SK-N-SH (cell line): ENCODE measurements at regions not wholly inside any gene's neighbourhood (a gene's known extent, or its start where the extent isn't known, plus 50 kb on each side); places are given as distances from the start of the nearest gene placed in this dataset.

Experiments
- CTCF ChIA-PET: fragments of 300-600, 350-600 bp; formaldehyde crosslinking; extraction: SDS; loops from one replicate; lab custom pipeline; 2021; lab: Yijun Ruan, JAX
- POLR2A ChIA-PET: fragments of 350-600 bp; sonication (Branson Sonifier 250); formaldehyde crosslinking; extraction: SDS; loops from one replicate; lab custom pipeline; 2020; ENCODE audit warnings: antibody characterized with exemption, inconsistent platforms; lab: Yijun Ruan, JAX
- DNase-seq: peaks from one replicate; pipeline ENCODE4 v3.0.0; 2012
- H2AFZ ChIP-seq: fragments of 200-600 bp; sonication (generic); 2 replicates; pipeline ENCODE4 v1.8.1; 2016; ENCODE audit warnings: antibody characterized with exemption, mild to moderate bottlenecking, low read depth
- H3F3A ChIP-seq: fragments of 200-600 bp; sonication (generic); replicated peaks from 2 replicates; pipeline ENCODE3; 2016; ENCODE audit warnings: antibody characterized with exemption, mild to moderate bottlenecking; ENCODE audit not compliant: insufficient read depth
- H3K27ac ChIP-seq, 2 experiments: fragments of 200-500 bp in 1 of 2; fragments of 200-600 bp in 1 of 2; sonication (Bioruptor generic) in 1 of 2; sonication (generic), shearing (Covaris generic) in 1 of 2; 2 replicates each; pipeline versions ENCODE4 v1.5.1 to v1.6.1; 2014 to 2016; ENCODE audit warnings: low read depth in 2 of 2, inconsistent platforms in 1 of 2, low read length in 1 of 2, mild to moderate bottlenecking in 1 of 2, mixed read lengths in 1 of 2
- H3K27me3 ChIP-seq: fragments of 200-600 bp; sonication (generic), shearing (Covaris generic); 2 replicates; pipeline ENCODE4 v1.6.1; 2016; ENCODE audit warnings: mixed run types; ENCODE audit not compliant: insufficient read depth
- H3K36me3 ChIP-seq, 2 experiments: fragments of 200-500 bp in 1 of 2; fragments of 200-600 bp in 1 of 2; sonication (Bioruptor generic) in 1 of 2; sonication (generic) in 1 of 2; replicated peaks in 1 of 2; 2 replicates each; pipeline versions ENCODE3 to v1.5.1; 2014 to 2016; ENCODE audit warnings: low read length in 1 of 2, mild to moderate bottlenecking in 1 of 2; ENCODE audit not compliant: insufficient read depth in 2 of 2, control insufficient read depth in 1 of 2
- H3K4me1 ChIP-seq, 2 experiments: fragments of 200-500 bp in 1 of 2; fragments of 200-600 bp in 1 of 2; sonication (Bioruptor generic) in 1 of 2; sonication (generic), shearing (Covaris generic) in 1 of 2; 2 replicates each; pipeline versions ENCODE4 v1.5.1 to v1.6.1; 2014 to 2016; ENCODE audit warnings: low read depth in 1 of 2, low read length in 1 of 2, mixed run types in 1 of 2; ENCODE audit not compliant: insufficient read depth in 2 of 2, control insufficient read depth in 1 of 2
- H3K4me2 ChIP-seq: fragments of 200-600 bp; sonication (generic), shearing (Covaris generic); 2 replicates; pipeline ENCODE4 v1.6.1; 2017; ENCODE audit warnings: mixed run types
- H3K4me3 ChIP-seq, 2 experiments: fragments of 200-500 bp in 1 of 2; fragments of 200-600 bp in 1 of 2; sonication (Bioruptor generic) in 1 of 2; sonication (generic), shearing (Covaris generic) in 1 of 2; 2 replicates each; pipeline versions ENCODE4 v1.5.1 to v1.8.1; 2014 to 2016; ENCODE audit warnings: low read depth in 2 of 2, inconsistent platforms in 1 of 2, low read length in 1 of 2, mild to moderate bottlenecking in 1 of 2, mixed read lengths in 1 of 2, moderate library complexity in 1 of 2
- H3K79me2 ChIP-seq: fragments of 200-600 bp; sonication (generic); 2 replicates; pipeline ENCODE4 v1.8.1; 2017; ENCODE audit warnings: mild to moderate bottlenecking; ENCODE audit not compliant: insufficient read depth
- H3K9ac ChIP-seq: fragments of 200-600 bp; sonication (generic); 2 replicates; pipeline ENCODE4 v1.6.1; 2017; ENCODE audit warnings: mixed run types
- H3K9me2 ChIP-seq: fragments of 200-600 bp; sonication (generic); 2 replicates; pipeline ENCODE4 v1.6.1; 2017; ENCODE audit warnings: mixed run types
- H3K9me3 ChIP-seq: fragments of 200-600 bp; sonication (generic); 2 replicates; pipeline ENCODE4 v1.6.1; 2017; ENCODE audit warnings: mixed run types, mild to moderate bottlenecking, moderate library complexity
- H4K20me1 ChIP-seq: fragments of 200-600 bp; sonication (generic); 2 replicates; pipeline ENCODE4 v1.6.1; 2017; ENCODE audit warnings: mild to moderate bottlenecking, mixed run types; ENCODE audit not compliant: insufficient read depth
- CHD2 ChIP-seq: fragments of 150-350 bp; IDR thresholded peaks from 2 replicates; pipeline ENCODE4 v1.6.1; 2018; ENCODE audit warnings: low read length; ENCODE audit not compliant: partially characterized antibody
- EP300 ChIP-seq, 2 experiments: IDR thresholded peaks; 2 replicates each; pipeline versions ENCODE4 v1.4.0 to v1.6.1; 2012; ENCODE audit warnings: borderline replicate concordance in 1 of 2, low read depth in 1 of 2, low read length in 1 of 2
- EZH2phosphoT487 ChIP-seq: fragments of 200-600 bp; sonication (generic); IDR thresholded peaks from 2 replicates; pipeline ENCODE4 v1.6.1; 2017; ENCODE audit warnings: low read depth, mixed run types, mild to moderate bottlenecking, antibody characterized with exemption, moderate library complexity, borderline replicate concordance
- FOSL2 ChIP-seq: IDR thresholded peaks from 2 replicates; pipeline ENCODE4 v1.4.0; 2012; ENCODE audit warnings: low read depth, mild to moderate bottlenecking, moderate library complexity, borderline replicate concordance
- FOXJ3 ChIP-seq: sonication (generic); formaldehyde crosslinking; IDR thresholded peaks from 2 replicates; pipeline ENCODE4 v1.5.1; 2020; ENCODE audit warnings: mild to moderate bottlenecking, missing genetic modification reagents
- FOXM1 ChIP-seq: IDR thresholded peaks from 2 replicates; pipeline ENCODE4 v1.4.0; 2012; ENCODE audit warnings: low read depth, mild to moderate bottlenecking
- IRF3 ChIP-seq: fragments of 150-350 bp; IDR thresholded peaks from 2 replicates; pipeline ENCODE4 v1.6.1; 2016; ENCODE audit warnings: mild to moderate bottlenecking, low read depth, low read length
- MAX ChIP-seq: IDR thresholded peaks from 2 replicates; pipeline ENCODE4 v1.4.0; 2012; ENCODE audit warnings: low read depth
- NFIC ChIP-seq: IDR thresholded peaks from 2 replicates; pipeline ENCODE4 v1.4.0; 2012; ENCODE audit warnings: borderline replicate concordance
- NRF1 ChIP-seq: IDR thresholded peaks from 2 replicates; pipeline ENCODE4 v1.6.1; 2012; ENCODE audit warnings: low read depth, mild to moderate bottlenecking, low read length
- POLR2AphosphoS5 ChIP-seq: IDR thresholded peaks from 2 replicates; pipeline ENCODE4 v1.6.1; 2012; ENCODE audit warnings: low read depth, low read length
- RAD21 ChIP-seq: IDR thresholded peaks from 2 replicates; pipeline ENCODE4 v1.6.1; 2012; ENCODE audit warnings: mild to moderate bottlenecking, low read length
- RCOR1 ChIP-seq: fragments of 150-350 bp; IDR thresholded peaks from 2 replicates; pipeline ENCODE4 v1.6.1; 2017; ENCODE audit warnings: antibody characterized with exemption, low read length
- RFX5 ChIP-seq: IDR thresholded peaks from 2 replicates; pipeline ENCODE4 v1.6.1; 2012; ENCODE audit warnings: mild to moderate bottlenecking, improper control_type of control experiment, low read length
- RXRA ChIP-seq: IDR thresholded peaks from 2 replicates; pipeline ENCODE4 v1.4.0; 2012; ENCODE audit warnings: low read depth, mild to moderate bottlenecking, borderline replicate concordance
- SIN3A ChIP-seq: IDR thresholded peaks from 2 replicates; pipeline ENCODE4 v1.6.1; 2012; ENCODE audit warnings: low read depth, mild to moderate bottlenecking, low read length, moderate library complexity, borderline replicate concordance
- TEAD4 ChIP-seq: IDR thresholded peaks from 2 replicates; pipeline ENCODE4 v1.4.0; 2012; ENCODE audit warnings: mild to moderate bottlenecking, borderline replicate concordance; ENCODE audit not compliant: insufficient read depth
- USF1 ChIP-seq: IDR thresholded peaks from 2 replicates; pipeline ENCODE4 v1.4.0; 2012; ENCODE audit warnings: low read depth, borderline replicate concordance
- YY1 ChIP-seq: IDR thresholded peaks from 2 replicates; pipeline ENCODE4 v1.4.0; 2012; ENCODE audit warnings: low read depth, mild to moderate bottlenecking
- ZBTB33 ChIP-seq: IDR thresholded peaks from 2 replicates; pipeline ENCODE4 v1.4.0; 2012; ENCODE audit warnings: low read depth, borderline replicate concordance
- WGBS: methylation state at CpG from one replicate; pipeline ENCODE4 v1.1.6; 2017; ENCODE audit warnings: low lambda C conversion rate; 5-methylcytosine and 5-hydroxymethylcytosine counted together

GRCh38 chr10:2761971-2762370, 305.4 kb upstream of the PFKP start:
- H2AFZ ChIP-seq, result no peak overlapping the region
- no peak overlapping the region for H3K4me3 ChIP-seq
- no peak for DNase-seq
- ChIA-PET POLR2A (no interaction called here), CTCF (interaction anchor here (0.8 kb wide), 1 partner anchor 18 kb away, joined by 3 read pairs; no protein-coding TSS in a partner anchor)
- no peaks in the 10 kb centered on the region for H4K20me1 ChIP-seq
- no peak for TF ChIP-seq NFIC
- TF ChIP-seq RXRA, result no peak
- no peak for TF ChIP-seq MAX
- no peak for TF ChIP-seq USF1
- H3K9me2 ChIP-seq, result no peaks in the 10 kb centered on the region
- H3K4me1 ChIP-seq, result peaks cover 0 to 4% of the 10 kb centered on the region in 2 experiments; a peak in 1 of 4 replicates
- no peaks in the 10 kb centered on the region for H3K9me3 ChIP-seq
- H3K27ac ChIP-seq, result no peak overlapping the region
- H3K79me2 ChIP-seq, result no peaks in the 10 kb centered on the region
- no peaks in the 10 kb centered on the region for H3K36me3 ChIP-seq
- H3K4me2 ChIP-seq, result no peak overlapping the region
- H3K27me3 ChIP-seq, result no peaks in the 10 kb centered on the region
- H3F3A ChIP-seq, result no peaks in the 10 kb centered on the region
- H3K9ac ChIP-seq, result no peak overlapping the region
- WGBS, result 41% methylated on average over 4 of the region's 4 CpGs

DNA sequence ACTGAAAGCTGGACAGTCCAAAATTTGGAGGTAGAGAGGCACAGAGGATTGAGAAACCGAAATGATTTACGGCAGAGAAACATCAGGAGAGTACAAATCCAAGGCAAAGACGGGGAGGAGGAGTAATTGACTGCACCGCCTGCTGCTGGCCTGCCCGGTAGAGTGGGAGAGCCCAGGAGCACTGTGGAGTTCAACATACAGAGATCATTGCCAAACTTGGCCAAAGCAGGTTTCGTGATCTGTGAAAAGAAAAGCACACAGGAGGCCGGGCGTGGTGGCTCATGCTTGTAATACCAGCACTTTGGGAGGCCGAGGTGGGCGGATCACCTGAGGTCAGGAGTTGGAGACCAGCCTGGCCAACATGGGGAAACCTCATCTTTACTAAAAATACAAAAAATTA, 306.0 kb upstream of the PFKP start:
- Histone ChIP-seq H3K4me1 (peaks cover 0 to 4% of the 10 kb centered on the region in 2 experiments; a peak in 1 of 4 replicates), H3K27ac (no peak overlapping the region), H3K9me3 (no peaks in the 10 kb centered on the region), H3K9me2 (no peaks in the 10 kb centered on the region), H3F3A (no peaks in the 10 kb centered on the region), H3K9ac (no peak overlapping the region), H3K4me3 (no peak overlapping the region), H4K20me1 (no peaks in the 10 kb centered on the region), H2AFZ (no peak overlapping the region), H3K4me2 (no peak overlapping the region), H3K79me2 (no peaks in the 10 kb centered on the region), H3K36me3 (no peaks in the 10 kb centered on the region), H3K27me3 (no peaks in the 10 kb centered on the region)
- ChIA-PET CTCF (no interaction called here), POLR2A (no interaction called here)
- WGBS, result 49% methylated on average over 10 of the region's 10 CpGs
- TF ChIP-seq RFX5, result no peak
- TF ChIP-seq POLR2AphosphoS5, result no peak
- no peak for TF ChIP-seq RAD21
- no peak for TF ChIP-seq IRF3
- DNase-seq, result no peak

- CTCF ChIA-PET, result no interaction called here
- no peak for TF ChIP-seq TEAD4
- TF ChIP-seq ZBTB33, result no peak
- TF ChIP-seq NRF1, result no peak
- TF ChIP-seq EZH2phosphoT487, result no peak
- TF ChIP-seq NFIC, result no peak
- TF ChIP-seq POLR2AphosphoS5, result no peak
- TF ChIP-seq FOSL2, result no peak
- TF ChIP-seq CHD2, result no peak
- no peak for TF ChIP-seq YY1
- no peak for TF ChIP-seq EP300 (IDR thresholded peaks at IDR 0.05; ENCODE audit: borderline replicate concordance in 1 of 2, low read depth in 1 of 2, low read length in 1 of 2)
- TF ChIP-seq FOXJ3, result no peak
- TF ChIP-seq FOXM1, result no peak
- TF ChIP-seq RFX5, result no peak
- no peak for TF ChIP-seq SIN3A
- TF ChIP-seq RCOR1, result no peak
Observed at GRCh38 chr10:2760736-2761135, 306.6 kb upstream of the PFKP start.

More at GRCh38 chr10:2760736-2761135, 306.6 kb upstream of the PFKP start:
- no peak overlapping the region for H3K4me3 ChIP-seq
- no peaks in the 10 kb centered on the region for H4K20me1 ChIP-seq
- DNase-seq, result no peak
- no peak overlapping the region for H3K27ac ChIP-seq
- no peaks in the 10 kb centered on the region for H3F3A ChIP-seq
- H3K4me1 ChIP-seq, result no peaks in the 10 kb centered on the region; a peak in 1 of 4 replicates
- H3K9me2 ChIP-seq, result no peaks in the 10 kb centered on the region
- no peaks in the 10 kb centered on the region for H3K9me3 ChIP-seq
- POLR2A ChIA-PET, result no interaction called here
- no peaks in the 10 kb centered on the region for H3K36me3 ChIP-seq
- H3K9ac ChIP-seq, result no peak overlapping the region
- no peaks in the 10 kb centered on the region for H3K79me2 ChIP-seq
- no peak overlapping the region for H3K4me2 ChIP-seq
- no peaks in the 10 kb centered on the region for H3K27me3 ChIP-seq
- 12% methylated on average over 2 of the region's 2 CpGs for WGBS
- H2AFZ ChIP-seq, result no peak overlapping the region
